ENCODE measurements at regions not wholly inside any gene's neighbourhood (a gene's known extent, or its start where the extent isn't known, plus 50 kb on each side); places are given as distances from the start of the nearest gene placed in this dataset.

DNA sequence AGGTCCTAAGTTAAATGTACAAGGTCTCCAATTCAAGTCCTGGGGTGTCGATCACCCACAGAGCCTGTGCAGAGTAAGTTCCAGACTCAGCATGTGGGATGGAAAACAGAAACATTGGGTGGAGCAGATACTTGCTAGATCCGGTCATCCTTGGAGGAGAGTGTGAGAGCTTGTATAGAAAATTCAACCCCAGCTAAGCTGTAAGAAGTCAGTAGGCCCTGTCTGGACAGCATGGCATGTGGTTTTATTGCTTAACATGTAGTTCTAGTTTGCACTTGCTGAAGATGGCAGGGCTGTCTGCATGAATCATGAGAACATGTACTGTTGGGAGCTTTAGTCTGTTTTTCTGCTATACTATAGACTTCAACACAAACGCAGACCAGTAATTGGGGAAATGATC is 189.6 kb upstream of the RMP24 start:
- TF ChIP-seq, protein P1, sequence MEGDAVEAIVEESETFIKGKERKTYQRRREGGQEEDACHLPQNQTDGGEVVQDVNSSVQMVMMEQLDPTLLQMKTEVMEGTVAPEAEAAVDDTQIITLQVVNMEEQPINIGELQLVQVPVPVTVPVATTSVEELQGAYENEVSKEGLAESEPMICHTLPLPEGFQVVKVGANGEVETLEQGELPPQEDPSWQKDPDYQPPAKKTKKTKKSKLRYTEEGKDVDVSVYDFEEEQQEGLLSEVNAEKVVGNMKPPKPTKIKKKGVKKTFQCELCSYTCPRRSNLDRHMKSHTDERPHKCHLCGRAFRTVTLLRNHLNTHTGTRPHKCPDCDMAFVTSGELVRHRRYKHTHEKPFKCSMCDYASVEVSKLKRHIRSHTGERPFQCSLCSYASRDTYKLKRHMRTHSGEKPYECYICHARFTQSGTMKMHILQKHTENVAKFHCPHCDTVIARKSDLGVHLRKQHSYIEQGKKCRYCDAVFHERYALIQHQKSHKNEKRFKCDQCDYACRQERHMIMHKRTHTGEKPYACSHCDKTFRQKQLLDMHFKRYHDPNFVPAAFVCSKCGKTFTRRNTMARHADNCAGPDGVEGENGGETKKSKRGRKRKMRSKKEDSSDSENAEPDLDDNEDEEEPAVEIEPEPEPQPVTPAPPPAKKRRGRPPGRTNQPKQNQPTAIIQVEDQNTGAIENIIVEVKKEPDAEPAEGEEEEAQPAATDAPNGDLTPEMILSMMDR (IDR thresholded peaks at IDR 0.05; ENCODE audit: borderline replicate concordance, insufficient read depth, low read depth, low read length): no peak
- no peak overlapping the region for H3K4me3 ChIP-seq (ENCODE audit: low read depth, low read length)

DNA sequence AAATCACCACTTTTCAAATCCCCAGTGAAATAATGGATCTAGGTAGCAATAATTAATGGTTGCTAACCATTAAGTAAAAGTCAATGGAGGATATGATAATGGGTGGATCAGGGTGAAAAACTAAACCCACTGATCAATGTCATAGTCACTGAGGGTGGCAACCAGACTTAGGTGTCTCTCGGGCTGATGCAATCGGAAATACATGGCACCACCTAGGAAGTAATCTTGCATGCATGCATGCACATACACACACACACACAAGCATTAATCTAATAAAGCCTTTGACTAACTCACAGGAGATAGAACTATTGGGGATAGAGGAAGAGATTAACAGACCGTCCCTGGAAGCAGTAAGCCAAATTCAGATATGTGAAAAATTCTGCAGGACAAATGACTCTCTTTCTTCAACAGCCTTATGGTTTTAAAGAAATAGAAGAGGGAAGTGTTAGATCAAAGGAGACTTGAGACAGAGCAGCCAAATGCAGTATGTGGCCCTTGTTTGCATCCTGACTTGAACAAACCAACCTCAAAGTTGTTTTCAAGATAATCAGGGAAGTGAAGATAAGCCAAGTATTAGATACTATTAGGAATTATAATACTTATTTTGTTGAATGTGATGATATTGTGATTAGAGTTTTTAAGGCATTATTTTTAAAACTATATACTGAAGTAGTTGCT is 186.0 kb upstream of the RMP24 start:
- TF ChIP-seq, protein P1 (IDR thresholded peaks at IDR 0.05; ENCODE audit: borderline replicate concordance, insufficient read depth, low read depth, low read length): no peak
- H3K4me3 ChIP-seq (ENCODE audit: low read depth, low read length): no peak overlapping the region

DNA sequence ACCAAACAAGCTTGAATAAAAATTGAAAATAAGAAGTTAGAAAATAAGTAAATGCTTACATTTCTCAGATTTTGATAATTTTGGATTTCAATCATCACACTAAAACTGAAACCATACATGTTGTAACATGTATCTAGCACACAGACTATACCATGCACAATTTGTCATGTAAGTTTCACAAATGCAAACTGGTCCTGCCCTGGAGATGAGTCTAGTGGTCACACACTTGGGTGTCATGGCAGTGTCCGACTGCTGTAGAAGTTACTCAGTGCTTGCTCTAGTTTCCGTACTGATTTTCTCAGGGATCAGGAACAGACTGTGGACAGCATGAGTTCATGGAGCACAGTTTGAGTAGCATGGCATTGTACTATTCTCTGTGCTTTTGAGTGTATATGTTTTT is 182.9 kb upstream of the RMP24 start:
- H3K4me3 ChIP-seq (ENCODE audit: low read depth, low read length): no peak overlapping the region
- TF ChIP-seq, protein P1 (IDR thresholded peaks at IDR 0.05; ENCODE audit: borderline replicate concordance, insufficient read depth, low read depth, low read length): no peak

DNA sequence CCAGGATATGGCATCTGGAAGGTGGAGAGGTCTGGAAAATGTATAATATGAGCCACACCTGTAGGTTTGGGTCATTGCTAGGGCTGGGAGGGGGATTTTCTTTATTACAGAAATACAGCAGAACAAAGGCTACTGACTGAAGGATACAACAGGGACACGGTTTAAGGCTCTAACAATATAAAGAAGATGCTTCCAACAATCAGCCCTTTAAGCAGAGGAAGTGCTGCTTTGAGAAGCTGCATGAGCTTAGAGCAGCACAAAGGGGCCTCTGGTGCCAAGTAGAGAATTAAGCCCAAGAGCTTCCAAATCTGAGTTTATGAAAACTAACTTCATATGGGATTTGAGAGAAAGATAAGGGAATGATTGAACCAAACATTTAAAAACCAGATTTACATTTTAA is 174.5 kb upstream of the RMP24 start:
- H3K4me3 ChIP-seq (ENCODE audit: low read depth, low read length): no peak overlapping the region
- TF ChIP-seq, protein P1 (IDR thresholded peaks at IDR 0.05; ENCODE audit: borderline replicate concordance, insufficient read depth, low read depth, low read length): no peak

- TF ChIP-seq, protein P1 (IDR thresholded peaks at IDR 0.05; ENCODE audit: borderline replicate concordance, insufficient read depth, low read depth, low read length): no peak
- no peak overlapping the region for H3K4me3 ChIP-seq (ENCODE audit: low read depth, low read length)
Observed at GRCh38 chr18:35803551-35803950, 168.9 kb upstream of the RMP24 start.

- no peak overlapping the region for H3K4me3 ChIP-seq (ENCODE audit: low read depth, low read length)
- TF ChIP-seq, protein P1 (IDR thresholded peaks at IDR 0.05; ENCODE audit: borderline replicate concordance, insufficient read depth, low read depth, low read length): no peak
Observed at GRCh38 chr18:35804377-35804776, 168.1 kb upstream of the RMP24 start.

- no peak overlapping the region for H3K4me3 ChIP-seq (ENCODE audit: low read depth, low read length)
- TF ChIP-seq, protein P1 (IDR thresholded peaks at IDR 0.05; ENCODE audit: borderline replicate concordance, insufficient read depth, low read depth, low read length): no peak
Observed at GRCh38 chr18:35807811-35808335, 164.6 kb upstream of the RMP24 start.
